KBM-7 (cell line): ENCODE measurements at regions not wholly inside any gene's neighbourhood (a gene's known extent, or its start where the extent isn't known, plus 50 kb on each side); places are given as distances from the start of the nearest gene placed in this dataset.

Source experiments
- DNase-seq: peaks from one replicate; pipeline ENCODE4 v3.0.0-alpha.2; 2015
- in situ Hi-C: fragments of 300-500 bp; cut with MboI; formaldehyde crosslinking; loops from 2 replicates; pipeline ENCODE4 v1.14.3; 2020; ENCODE audit warnings: low sequenced_read_pairs, low pct_unique_long_range_greater_than_20kb, mixed read lengths

DNA sequence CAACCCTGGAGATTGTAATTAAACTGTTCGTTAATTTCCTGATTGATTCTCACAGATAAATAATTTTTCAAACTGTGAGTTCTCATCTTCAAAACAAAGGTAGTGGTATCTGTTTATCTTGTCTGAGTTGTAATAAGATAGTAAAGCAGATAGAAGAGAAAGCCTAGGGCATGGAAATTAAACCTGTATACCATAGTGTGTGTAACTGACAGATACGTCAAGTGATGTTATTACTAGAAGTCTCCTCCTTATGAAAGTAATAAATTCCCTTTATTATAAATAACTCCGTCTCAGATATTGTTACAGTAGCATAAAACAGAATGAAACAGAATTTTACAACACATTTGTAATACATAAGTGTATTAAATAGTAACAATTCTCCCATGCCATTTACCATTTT is 1065.1 kb downstream of the SLITRK1 start:
- in situ Hi-C loops: no loop called here
- no peak for DNase-seq

DNA sequence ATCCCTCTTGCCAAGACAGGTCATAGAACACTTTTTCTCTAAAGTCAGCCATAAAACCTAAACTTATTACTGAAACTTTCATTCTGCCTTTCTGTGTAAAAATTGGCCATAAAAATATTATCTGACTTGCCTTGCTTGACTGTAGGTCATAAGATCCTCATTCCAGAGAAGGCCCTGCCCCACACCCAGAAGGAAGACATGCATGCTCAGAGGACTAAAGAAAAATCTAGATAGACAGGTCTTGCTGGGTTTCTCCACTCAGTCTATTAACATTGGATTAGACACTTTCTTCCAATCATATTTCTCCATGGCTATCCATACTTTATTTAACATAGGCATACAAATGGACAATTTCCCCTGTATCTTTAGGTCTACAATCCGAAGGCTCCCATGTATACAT is 1066.5 kb downstream of the SLITRK1 start:
- in situ Hi-C loops: no loop called here
- no peak for DNase-seq

DNA sequence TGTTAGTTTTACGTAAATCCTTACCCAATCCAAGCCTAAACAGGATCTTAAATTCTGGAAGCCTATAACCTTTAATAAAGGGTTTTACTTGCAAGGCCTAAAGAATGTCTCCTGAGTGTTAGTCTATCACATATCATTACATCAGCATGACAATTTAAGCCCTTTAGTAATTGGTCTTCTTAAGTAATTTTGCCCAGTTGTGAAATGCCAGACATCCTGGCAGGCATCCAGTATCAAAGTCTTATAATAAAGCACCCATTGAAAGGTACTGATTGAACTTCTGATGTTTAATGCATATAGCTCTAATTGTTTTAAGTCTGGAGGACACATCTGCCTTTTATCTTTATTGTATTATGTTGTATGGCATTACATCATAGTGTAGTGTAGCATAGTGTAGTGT is 1078.9 kb downstream of the SLITRK1 start:
- DNase-seq: no peak
- in situ Hi-C loops: no loop called here

DNA sequence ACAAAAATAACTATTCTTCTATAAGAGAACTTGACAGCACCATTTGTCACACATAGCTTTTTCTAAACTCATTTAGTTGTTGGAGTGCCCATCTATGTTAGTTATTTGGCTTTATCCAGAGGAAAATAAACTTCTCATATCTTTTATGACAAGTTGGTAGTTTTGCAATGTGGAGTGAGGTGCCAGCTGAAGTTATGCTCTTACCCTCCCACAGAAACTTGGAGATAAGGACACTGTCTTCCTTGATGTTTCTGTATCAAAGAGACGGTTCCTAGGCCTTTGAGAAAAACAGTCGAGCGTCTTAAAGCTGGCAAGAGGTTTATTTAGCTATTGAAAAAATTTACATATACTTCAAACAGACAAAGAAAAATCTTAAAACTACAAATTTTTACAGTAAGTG is 1079.7 kb downstream of the SLITRK1 start:
- no peak for DNase-seq
- in situ Hi-C loops: no loop called here

DNA sequence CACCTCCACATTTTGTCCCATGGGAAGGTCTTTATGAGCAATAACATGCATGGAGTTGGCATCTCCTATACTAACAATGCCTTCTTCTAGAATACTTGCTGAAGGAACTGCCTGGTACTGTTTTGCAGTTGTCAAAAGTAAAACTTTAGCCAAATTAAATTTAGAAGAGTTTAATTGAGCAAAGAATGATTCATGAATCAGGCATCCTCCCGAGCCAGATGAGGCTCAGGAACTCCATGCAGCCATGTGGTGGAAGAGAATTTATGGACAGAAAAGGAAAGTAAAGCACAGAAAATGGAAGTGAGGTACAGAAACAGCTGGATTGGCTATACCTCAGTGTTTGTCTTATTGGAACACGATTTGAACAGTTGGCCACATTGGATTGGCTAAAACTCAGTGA is 1081.9 kb downstream of the SLITRK1 start:
- no peak for DNase-seq
- in situ Hi-C loops: no loop called here

DNA sequence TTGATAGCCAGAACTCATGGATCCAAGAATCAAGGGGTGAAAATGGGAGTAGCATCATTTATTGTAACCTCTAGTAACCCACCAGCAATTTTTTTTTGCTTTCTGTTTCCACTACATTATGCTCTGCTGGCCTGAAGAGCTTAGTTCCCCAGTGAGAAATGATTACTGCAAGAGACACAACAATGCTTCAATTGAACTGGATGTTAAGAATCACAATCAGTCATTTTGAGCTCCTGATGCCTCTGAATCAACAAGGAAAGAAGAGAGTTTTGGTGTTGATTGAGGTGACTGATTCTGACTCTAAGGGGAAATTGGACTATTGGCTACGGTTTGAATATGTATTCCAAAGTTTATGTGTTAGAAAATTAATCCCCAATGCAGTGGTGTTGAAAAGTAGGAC is 1084.4 kb downstream of the SLITRK1 start:
- no peak for DNase-seq
- in situ Hi-C loops: no loop called here

DNA sequence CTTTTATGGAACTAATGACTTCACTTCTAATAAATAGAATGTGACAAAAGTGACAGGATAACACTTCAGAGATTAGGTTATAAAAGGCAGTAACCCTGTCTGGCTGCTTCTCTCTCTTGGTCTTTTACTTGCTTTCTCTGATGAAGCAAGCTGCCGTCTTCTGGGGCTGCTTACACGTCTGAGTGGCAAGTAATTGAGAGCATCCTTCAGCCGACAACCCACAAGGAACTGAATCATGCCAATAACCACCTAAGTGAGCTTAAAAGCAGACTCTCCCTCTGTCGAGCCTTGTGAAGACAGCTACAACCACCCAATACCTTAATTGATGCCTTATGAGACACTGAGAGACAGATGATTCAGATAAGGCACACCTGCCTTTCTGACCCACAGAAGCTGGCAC is 1091.2 kb downstream of the SLITRK1 start:
- DNase-seq: no peak
- in situ Hi-C loops: no loop called here

DNA sequence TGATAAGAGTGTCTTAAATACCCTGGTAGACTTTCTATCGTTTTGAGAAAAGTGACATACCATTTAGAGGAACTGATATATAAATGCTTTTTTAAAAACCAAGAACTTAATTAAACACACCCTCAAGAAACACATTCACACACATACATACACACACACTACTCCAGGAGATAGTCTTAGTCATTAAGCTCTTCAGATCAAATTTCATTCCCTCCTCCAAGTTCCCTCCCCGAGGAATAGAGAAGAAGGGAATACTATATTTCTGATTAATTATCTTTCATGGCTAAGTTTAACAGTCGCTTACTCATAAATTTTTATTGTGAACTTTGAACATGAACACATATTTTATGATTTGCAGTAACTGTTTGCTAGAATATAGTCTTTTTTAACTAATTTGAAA is 1109.5 kb downstream of the SLITRK1 start:
- no peak for DNase-seq
- in situ Hi-C loops: no loop called here

DNA sequence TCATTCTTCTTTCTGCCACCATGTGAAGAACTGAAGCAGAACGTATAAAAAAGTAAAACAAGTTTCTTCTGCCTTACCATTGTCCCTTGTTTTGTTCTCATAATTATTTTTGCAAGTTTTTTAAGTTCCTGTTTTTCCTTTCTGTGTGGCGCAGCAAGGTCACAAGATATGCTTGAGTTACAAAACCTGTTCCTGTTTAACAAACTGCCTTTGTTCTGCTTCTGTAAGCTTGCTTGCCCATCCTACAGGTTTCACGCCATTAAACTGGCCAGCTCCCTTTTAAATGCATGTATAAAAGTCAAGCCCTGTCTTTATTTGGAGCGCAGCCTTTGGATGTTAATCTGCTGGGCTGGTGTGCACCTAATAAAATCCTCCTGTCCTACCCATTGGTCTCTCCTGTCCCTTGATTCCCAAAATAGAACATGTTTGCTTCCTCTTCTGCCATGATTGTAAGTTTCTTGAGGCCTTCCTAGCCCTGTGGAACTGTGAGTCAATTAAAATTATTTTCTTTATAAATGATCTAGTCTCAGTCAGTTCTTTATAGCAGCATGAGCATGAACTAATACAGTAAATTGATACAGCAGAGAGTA is 1115.4 kb downstream of the SLITRK1 start:
- DNase-seq: peak; percentile 60
- in situ Hi-C loops: no loop called here

DNA sequence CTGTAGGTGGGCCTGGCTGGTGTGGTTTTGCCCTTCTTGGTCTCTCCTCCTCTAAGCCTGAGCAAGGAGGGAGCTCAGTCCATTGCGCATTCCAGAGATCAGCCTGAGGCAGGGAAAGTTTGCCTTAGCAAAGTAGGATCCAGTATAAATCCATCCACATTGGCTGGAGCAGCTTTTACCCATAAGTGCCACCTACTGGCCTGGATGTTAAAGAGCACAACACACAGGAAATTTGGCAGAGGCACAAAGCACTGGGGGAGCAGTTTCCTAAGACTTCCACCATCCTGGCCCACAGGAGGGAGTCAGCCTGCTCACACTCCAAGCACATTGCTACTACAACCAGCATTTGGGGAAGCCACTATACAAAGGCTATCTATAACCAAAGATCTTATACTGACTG is 1124.2 kb downstream of the SLITRK1 start:
- in situ Hi-C loops: no loop called here
- DNase-seq: peak; percentile 41

DNA sequence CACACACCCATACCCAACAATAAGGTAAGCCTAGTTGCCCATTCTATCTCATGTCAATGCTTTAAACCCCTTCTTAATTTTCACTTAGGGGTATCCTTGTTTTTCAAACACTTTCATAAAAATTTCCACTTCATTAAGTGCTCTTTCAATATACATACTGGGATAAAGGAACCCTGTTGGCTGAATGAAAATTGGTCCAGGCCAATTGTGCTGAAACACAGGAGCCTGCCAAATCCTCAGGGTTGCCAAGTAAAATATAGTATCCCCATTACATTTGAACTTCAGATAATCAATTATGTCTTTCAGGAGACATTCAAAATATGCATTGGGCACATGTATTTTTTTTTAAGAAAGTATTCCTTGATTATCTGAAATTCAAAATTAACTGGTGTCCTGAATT is 1131.1 kb downstream of the SLITRK1 start:
- in situ Hi-C loops: no loop called here
- DNase-seq: no peak

DNA sequence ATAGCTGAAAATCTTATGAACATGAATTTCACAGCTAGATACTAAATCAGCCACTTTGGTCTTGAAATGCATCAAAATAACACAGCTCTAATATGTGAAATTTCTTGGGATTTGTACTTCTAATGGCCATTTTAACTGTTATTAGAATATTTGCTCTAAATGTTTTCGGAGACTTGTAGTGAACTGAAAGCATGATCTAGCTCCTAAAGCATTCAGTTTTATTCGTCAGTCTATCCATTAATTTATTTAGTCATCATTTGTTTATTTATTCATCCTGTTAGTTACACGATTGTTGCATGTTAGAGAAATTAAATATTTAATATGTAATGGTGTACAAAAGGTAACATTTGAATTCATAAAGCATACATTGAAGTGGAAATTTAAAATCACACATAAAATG is 1132.7 kb downstream of the SLITRK1 start:
- in situ Hi-C loops: no loop called here
- DNase-seq: no peak

DNA sequence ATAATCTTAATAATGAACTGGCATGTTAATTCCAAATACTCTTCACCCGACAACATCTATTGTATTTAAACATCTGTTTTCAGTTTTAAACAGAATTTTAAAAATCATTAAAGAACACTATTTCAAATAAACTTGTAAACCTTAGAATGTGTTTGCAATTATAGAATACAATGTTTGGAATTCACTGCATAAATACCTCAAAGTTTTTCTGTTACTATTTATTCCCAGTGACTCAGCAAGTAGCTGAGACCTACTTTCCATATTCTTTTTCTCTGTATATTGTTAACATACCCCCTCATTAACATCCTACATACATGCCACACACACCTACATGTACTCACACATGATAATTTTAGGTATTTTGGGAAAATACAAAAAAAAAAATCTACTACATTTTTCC is 1134.3 kb downstream of the SLITRK1 start:
- in situ Hi-C loops: no loop called here

DNA sequence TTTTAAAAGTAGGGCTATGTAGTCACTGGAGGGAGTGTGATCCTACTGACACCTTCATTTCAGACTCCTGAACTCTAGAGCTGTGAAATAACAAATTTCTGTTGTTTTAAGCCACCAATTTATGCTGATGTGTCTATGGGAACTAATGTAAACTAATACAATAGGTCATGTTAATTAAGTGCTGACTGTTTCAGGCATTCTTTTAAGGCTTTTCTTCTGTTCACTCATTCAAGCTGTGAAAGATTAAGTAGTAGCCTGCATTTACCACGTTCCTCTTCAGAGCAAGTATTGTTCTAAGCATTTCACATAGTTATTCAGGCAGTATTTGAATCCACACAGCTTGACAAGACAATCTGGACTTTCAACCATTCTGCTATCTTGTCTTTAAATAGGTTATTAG is 1135.0 kb downstream of the SLITRK1 start:
- DNase-seq: no peak
- in situ Hi-C loops: no loop called here

More for the DNA sequence above, 1134.3 kb downstream of the SLITRK1 start:
- no peak for DNase-seq

DNA sequence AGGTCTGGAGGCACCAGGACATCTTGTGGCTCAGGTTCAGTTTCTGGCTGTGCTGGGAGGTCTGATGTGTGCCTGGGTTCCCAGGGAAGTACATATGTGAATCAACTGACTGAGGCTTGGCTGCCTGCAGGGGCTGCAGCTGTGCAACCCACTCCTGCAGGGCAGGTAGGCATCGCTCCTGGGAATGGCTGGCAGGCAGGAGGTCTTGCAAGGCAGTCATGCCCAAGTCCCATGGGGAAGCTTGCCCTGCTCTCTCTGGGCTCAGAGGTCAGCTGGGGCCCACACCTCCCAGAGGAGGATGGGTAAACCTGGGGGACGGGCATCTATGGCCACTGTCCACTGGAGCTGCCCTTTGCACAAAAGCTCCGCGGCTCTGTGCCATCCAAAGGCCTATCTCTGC is 1141.8 kb downstream of the SLITRK1 start:
- in situ Hi-C loops: no loop called here
- no peak for DNase-seq

DNA sequence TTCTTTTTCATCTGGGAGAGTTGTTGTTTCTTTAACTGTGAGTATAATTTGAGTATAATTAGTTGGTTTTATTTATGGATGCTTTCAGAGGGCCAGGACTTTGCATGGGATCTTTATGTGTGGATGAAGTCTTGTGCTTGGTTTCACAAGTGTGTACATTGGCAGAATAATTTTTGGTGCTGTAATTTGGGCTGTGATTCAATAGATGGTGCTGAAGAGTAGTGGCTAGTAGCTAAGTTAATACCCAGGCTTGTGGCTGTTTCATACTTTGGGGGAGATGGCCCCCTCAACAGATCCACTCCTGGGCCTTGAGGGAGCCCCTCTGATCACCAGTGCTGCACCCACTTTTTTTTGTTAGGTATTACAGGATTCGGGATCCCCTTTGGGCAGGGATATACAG is 1142.4 kb downstream of the SLITRK1 start:
- in situ Hi-C loops: no loop called here

DNA sequence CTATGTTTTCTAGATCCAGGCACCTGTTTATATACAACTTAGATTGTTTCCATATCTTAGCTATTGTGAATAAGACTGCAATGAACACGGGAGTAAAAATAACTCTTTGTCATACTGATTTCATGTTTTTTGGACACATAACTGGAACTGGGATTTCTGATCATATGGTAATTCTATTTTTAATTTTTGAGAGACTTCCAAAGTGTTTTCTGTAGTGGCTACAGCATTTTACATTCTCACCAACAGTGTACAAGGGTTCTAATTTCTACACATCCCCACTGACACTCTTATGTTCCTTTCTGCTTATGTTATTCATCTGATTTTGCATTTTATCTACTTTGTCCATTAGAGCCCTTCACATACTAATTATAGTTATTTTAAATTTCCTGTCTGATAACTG is 1152.9 kb downstream of the SLITRK1 start:
- no peak for DNase-seq
- in situ Hi-C loops: no loop called here

More for the DNA sequence above, 1142.4 kb downstream of the SLITRK1 start:
- no peak for DNase-seq

DNA sequence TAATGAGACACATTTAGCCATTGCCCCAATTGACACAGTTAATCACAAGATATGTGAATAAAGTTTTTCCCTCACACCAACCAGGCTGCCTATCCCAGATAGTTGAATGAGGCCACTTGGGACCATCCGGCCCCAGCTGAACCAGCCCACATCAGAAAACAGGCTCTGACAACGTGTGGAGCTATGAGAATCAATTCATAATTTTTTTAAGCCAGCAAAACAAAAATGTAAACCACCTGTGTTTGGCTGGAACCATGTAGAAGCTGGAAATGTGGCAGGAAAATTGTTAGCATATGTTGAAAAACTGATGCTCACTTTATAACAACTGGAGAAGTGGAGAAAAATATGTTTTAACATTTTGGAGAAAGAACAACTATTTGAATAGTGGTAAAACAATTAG is 1161.3 kb downstream of the SLITRK1 start:
- no peak for DNase-seq
- in situ Hi-C loops: no loop called here

DNA sequence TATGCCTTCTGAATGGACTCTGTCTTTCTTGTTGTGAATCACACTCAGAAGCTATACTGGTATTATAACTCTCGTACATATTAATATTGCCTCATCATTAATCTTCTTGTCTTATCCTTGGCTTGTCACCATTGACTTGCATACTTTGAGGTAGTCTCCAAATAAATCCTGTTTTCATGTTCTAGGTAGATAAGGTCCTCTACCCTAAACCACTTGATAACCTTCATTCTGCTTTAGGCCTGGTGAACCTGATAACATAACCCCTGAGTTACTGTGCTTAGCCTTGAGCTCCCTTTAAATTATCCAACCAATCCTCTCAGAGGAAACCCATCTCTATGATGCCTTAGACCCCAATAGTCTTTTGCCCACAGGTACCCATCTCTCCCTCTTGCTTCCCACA is 1162.3 kb downstream of the SLITRK1 start:
- in situ Hi-C loops: no loop called here
- DNase-seq: no peak

DNA sequence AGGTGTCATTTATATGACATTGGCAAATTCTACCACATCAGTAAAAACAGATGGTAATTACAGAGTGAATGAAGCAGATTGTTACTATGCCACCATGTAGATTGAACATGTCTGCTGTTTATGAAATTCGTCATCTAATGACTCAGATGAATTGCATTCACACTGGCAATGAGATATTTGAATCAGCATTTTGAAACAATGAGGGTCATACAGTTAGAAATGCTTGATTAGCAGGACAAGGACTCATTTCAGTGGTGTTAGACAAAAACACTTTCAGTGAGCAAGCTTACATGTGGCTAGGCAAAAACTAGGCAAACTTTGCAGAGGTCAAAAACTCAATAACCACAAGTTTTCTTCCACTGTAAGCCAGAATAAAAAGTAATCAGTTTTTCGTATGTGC is 1165.0 kb downstream of the SLITRK1 start:
- in situ Hi-C loops: no loop called here

DNA sequence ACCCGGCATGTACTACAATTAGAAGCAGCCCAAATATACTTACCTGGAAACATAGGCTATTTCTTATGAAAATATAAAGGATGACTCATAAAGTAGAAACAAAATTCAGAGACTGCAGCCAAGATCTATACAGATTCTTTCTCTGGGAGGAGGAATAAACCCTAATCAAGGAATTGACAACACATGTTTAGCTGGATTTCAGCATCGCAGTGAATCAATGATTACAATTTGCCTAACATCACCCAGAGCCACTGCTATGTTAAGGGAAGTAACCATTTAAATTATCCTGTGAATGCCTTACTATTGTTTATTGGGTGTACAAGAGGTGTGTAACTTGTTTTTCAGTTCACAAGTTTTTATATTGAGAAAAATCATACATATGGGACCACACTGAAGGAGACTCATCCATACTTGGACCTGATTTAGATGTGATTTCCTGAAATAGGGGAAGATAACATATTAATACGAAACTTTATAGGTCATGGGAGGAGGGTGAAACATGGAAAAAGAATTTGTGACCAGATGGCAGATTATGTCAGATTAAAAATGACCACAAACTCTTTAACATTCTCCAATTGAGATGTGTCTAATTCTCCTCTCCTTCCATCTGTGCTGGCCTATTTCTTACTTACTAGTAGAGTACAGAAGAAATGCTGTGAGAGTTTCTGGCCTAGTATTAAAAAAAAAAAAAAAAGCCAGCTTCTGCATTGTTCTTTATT is 1168.4 kb downstream of the SLITRK1 start:
- in situ Hi-C loops: no loop called here
- no peak for DNase-seq

More for the DNA sequence above, 1165.0 kb downstream of the SLITRK1 start:
- DNase-seq: no peak
